ENCODE measurements at regions not wholly inside any gene's neighbourhood (a gene's known extent, or its start where the extent isn't known, plus 50 kb on each side); places are given as distances from the start of the nearest gene placed in this dataset.

GRCh38 chr13:105492216-105492615, 1043.2 kb downstream of the EFNB2 start:
- no peak for DNase-seq

GRCh38 chr13:105491345-105491744, 1044.1 kb downstream of the EFNB2 start:
- no peak for DNase-seq

- DNase-seq = no peak
Observed at GRCh38 chr13:105485081-105485480, 1050.4 kb downstream of the EFNB2 start.

GRCh38 chr13:105474983-105475610, 1060.4 kb downstream of the EFNB2 start:
- DNase-seq = no peak

GRCh38 chr13:105471673-105472072, 1063.8 kb downstream of the EFNB2 start:
- DNase-seq = no peak

- no peak for DNase-seq
Observed at GRCh38 chr13:105466376-105466775, 1069.1 kb downstream of the EFNB2 start.

- DNase-seq = no peak
Observed at GRCh38 chr13:105465745-105466144, 1069.7 kb downstream of the EFNB2 start, which contains the start of gene DAOA. Gene DAOA (plus strand): TSS chr13:105466045.

- no peak for DNase-seq
Observed at GRCh38 chr13:105465251-105465650, 1070.2 kb downstream of the EFNB2 start.

GRCh38 chr13:105464249-105464648, 1071.2 kb downstream of the EFNB2 start:
- no peak for DNase-seq

- no peak for DNase-seq
Observed at GRCh38 chr13:105463011-105463501, 1072.4 kb downstream of the EFNB2 start.

- no peak for DNase-seq
Observed at GRCh38 chr13:105462098-105462497, 1073.4 kb downstream of the EFNB2 start.

- no peak for DNase-seq
Observed at GRCh38 chr13:105452895-105453294, 1082.6 kb downstream of the EFNB2 start.

GRCh38 chr13:105450784-105451183, 1084.7 kb downstream of the EFNB2 start:
- no peak for DNase-seq

- no peak for DNase-seq
Observed at GRCh38 chr13:105448811-105449210, 1086.7 kb downstream of the EFNB2 start.

GRCh38 chr13:105446197-105446596, 1089.3 kb downstream of the EFNB2 start:
- DNase-seq = no peak

GRCh38 chr13:105445796-105446195, 1089.7 kb downstream of the EFNB2 start:
- DNase-seq = no peak

- DNase-seq = no peak
Observed at GRCh38 chr13:105442949-105443699, 1092.3 kb downstream of the EFNB2 start.

GRCh38 chr13:105442040-105442439, 1093.4 kb downstream of the EFNB2 start:
- no peak for DNase-seq

GRCh38 chr13:105441051-105441750, 1094.3 kb downstream of the EFNB2 start:
- DNase-seq = no peak

- no peak for DNase-seq
Observed at GRCh38 chr13:105436943-105437342, 1098.5 kb downstream of the EFNB2 start.

- DNase-seq = no peak
Observed at GRCh38 chr13:105432438-105432837, 1103.0 kb downstream of the EFNB2 start.

- DNase-seq = no peak
Observed at GRCh38 chr13:105428811-105429210, 1106.7 kb downstream of the EFNB2 start.

- DNase-seq = no peak
Observed at GRCh38 chr13:105426441-105426840, 1109.0 kb downstream of the EFNB2 start.

GRCh38 chr13:105414639-105415038, 1120.8 kb downstream of the EFNB2 start:
- no peak for DNase-seq

All from femur (tissue), 1 donor.